ENCODE measurements at regions not wholly inside any gene's neighbourhood (a gene's known extent, or its start where the extent isn't known, plus 50 kb on each side); places are given as distances from the start of the nearest gene placed in this dataset.

DNA sequence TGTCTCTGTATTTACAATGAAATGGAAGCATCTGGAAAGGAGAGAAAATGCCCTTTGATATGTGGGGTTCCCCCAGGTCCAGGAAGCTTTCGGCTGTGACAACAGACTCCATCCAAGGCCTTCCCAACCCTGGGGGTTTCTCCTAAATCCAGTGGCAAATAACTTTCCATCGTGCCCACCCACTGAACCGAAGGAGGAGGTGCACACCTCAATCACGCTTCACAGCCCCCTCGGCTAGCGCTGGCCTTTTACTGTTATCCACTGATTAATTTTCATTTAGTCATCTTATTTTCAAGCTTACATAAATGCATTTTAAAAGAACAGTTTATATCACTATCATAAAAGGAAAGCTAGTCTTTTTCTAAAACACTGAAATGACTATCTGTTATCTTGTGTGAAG lies 286.8 kb upstream of the ZMIZ1 start:
- no peak for ATAC-seq (ENCODE audit: low read depth)
- Histone ChIP-seq H3K4me3 (ENCODE audit: control extremely low read depth in 1 of 5, extremely low read depth in 1 of 5, insufficient read depth in 1 of 5, low read depth in 2 of 5, low read length in 4 of 5) (no peak overlapping the region), H2AFZ (ENCODE audit: insufficient read depth, low read depth, low read length, poor library complexity, severe bottlenecking) (no peak overlapping the region), H3K9me3 (ENCODE audit: control extremely low read depth in 1 of 3, control insufficient read depth in 2 of 3, insufficient read depth in 1 of 3, low read length in 2 of 3) (peaks cover 0 to 11% (median 0%) of the 10 kb centered on the region in 3 donors), H3K4me1 (ENCODE audit: control insufficient read depth in 2 of 2, insufficient read depth in 2 of 2, low read length in 2 of 2) (no peaks in the 10 kb centered on the region), H3K27ac (ENCODE audit: low read length in 2 of 2) (no peak overlapping the region), H4K20me1 (ENCODE audit: control insufficient read depth, insufficient read depth, low read length, poor library complexity, severe bottlenecking) (no peaks in the 10 kb centered on the region), H3K36me3 (replicated peaks in 1 of 2; ENCODE audit: control extremely low read depth in 1 of 2, control insufficient read depth in 1 of 2, extremely low read depth in 1 of 2, insufficient read depth in 2 of 2, low read length in 1 of 2) (no peaks in the 10 kb centered on the region), H3K79me2 (ENCODE audit: control insufficient read depth, insufficient read depth, low read length) (no peaks in the 10 kb centered on the region), H3K27me3 (replicated peaks in 1 of 4; ENCODE audit: control extremely low read depth in 1 of 4, control insufficient read depth in 3 of 4, insufficient read depth in 4 of 4, low read length in 3 of 4) (peaks cover 0 to 5% (median 0%) of the 10 kb centered on the region in 4 experiments), H3K9ac (ENCODE audit: low read length) (no peak overlapping the region), H3K4me2 (replicated peaks; ENCODE audit: low read depth, low read length, poor library complexity, severe bottlenecking) (no peak overlapping the region)
- no peaks in the 10 kb centered on the region for H3K4me1 Mint-ChIP-seq
- no peaks in the 10 kb centered on the region for H3K9me3 Mint-ChIP-seq (ENCODE audit: insufficient read depth)
- intact Hi-C loops (cut with micrococcal nuclease): no loop called here
- H3K27me3 Mint-ChIP-seq: peaks cover 8% of the 10 kb centered on the region
- DNase-seq: no peak
- POLR2A ChIA-PET: no interaction called here
- TF ChIP-seq, protein P1, sequence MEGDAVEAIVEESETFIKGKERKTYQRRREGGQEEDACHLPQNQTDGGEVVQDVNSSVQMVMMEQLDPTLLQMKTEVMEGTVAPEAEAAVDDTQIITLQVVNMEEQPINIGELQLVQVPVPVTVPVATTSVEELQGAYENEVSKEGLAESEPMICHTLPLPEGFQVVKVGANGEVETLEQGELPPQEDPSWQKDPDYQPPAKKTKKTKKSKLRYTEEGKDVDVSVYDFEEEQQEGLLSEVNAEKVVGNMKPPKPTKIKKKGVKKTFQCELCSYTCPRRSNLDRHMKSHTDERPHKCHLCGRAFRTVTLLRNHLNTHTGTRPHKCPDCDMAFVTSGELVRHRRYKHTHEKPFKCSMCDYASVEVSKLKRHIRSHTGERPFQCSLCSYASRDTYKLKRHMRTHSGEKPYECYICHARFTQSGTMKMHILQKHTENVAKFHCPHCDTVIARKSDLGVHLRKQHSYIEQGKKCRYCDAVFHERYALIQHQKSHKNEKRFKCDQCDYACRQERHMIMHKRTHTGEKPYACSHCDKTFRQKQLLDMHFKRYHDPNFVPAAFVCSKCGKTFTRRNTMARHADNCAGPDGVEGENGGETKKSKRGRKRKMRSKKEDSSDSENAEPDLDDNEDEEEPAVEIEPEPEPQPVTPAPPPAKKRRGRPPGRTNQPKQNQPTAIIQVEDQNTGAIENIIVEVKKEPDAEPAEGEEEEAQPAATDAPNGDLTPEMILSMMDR (IDR thresholded peaks at IDR 0.05): no peak
- TF ChIP-seq EZH2 (IDR thresholded peaks at IDR 0.05; ENCODE audit: borderline replicate concordance, insufficient read depth, low read depth, low read length, poor library complexity, severe bottlenecking): no peak
- no peak overlapping the region for H3K4me3 Mint-ChIP-seq
- no peak overlapping the region for H3K27ac Mint-ChIP-seq
- CTCF ChIA-PET: no interaction called here
- 94% methylated on average over 3 of the region's 6 CpGs for WGBS (ENCODE audit: insufficient coverage)

DNA sequence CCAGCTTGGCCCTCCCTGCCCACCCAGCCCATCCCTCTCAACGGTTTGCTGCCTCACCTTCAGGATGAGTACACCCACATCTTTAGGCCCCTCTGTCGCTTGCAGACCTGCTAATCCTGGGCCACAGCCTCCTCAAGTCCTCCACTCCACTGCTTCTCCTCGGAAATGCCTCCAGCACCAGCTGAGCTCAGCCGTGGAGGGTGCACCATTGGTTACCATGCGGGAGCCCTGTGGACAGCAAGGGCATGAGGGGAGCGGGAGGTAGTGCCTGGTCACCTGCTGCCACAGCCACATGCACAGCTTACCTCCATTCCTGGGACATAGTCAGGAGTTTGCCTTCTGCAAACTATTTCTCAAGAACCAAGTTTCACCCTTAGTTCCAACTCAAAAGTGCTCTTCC lies 286.3 kb upstream of the ZMIZ1 start:
- Histone ChIP-seq H3K9me3 (ENCODE audit: control extremely low read depth in 1 of 3, control insufficient read depth in 2 of 3, insufficient read depth in 1 of 3, low read length in 2 of 3) (peaks cover 0 to 11% (median 0%) of the 10 kb centered on the region in 3 donors), H3K4me2 (replicated peaks; ENCODE audit: low read depth, low read length, poor library complexity, severe bottlenecking) (no peak overlapping the region), H4K20me1 (ENCODE audit: control insufficient read depth, insufficient read depth, low read length, poor library complexity, severe bottlenecking) (no peaks in the 10 kb centered on the region), H3K9ac (ENCODE audit: low read length) (no peak overlapping the region), H3K79me2 (ENCODE audit: control insufficient read depth, insufficient read depth, low read length) (no peaks in the 10 kb centered on the region), H3K27ac (ENCODE audit: low read length in 2 of 2) (no peak overlapping the region), H3K4me3 (ENCODE audit: control extremely low read depth in 1 of 5, extremely low read depth in 1 of 5, insufficient read depth in 1 of 5, low read depth in 2 of 5, low read length in 4 of 5) (no peak overlapping the region), H3K36me3 (replicated peaks in 1 of 2; ENCODE audit: control extremely low read depth in 1 of 2, control insufficient read depth in 1 of 2, extremely low read depth in 1 of 2, insufficient read depth in 2 of 2, low read length in 1 of 2) (no peaks in the 10 kb centered on the region), H3K4me1 (ENCODE audit: control insufficient read depth in 2 of 2, insufficient read depth in 2 of 2, low read length in 2 of 2) (no peaks in the 10 kb centered on the region), H3K27me3 (replicated peaks in 1 of 4; ENCODE audit: control extremely low read depth in 1 of 4, control insufficient read depth in 3 of 4, insufficient read depth in 4 of 4, low read length in 3 of 4) (peaks cover 0 to 5% (median 0%) of the 10 kb centered on the region in 4 experiments), H2AFZ (ENCODE audit: insufficient read depth, low read depth, low read length, poor library complexity, severe bottlenecking) (no peak overlapping the region)
- ATAC-seq (ENCODE audit: low read depth): no peak
- POLR2A ChIA-PET: no interaction called here
- Mint-ChIP-seq H3K27me3 (peaks cover 8% of the 10 kb centered on the region), H3K4me1 (no peaks in the 10 kb centered on the region), H3K27ac (no peak overlapping the region), H3K9me3 (ENCODE audit: insufficient read depth) (no peaks in the 10 kb centered on the region), H3K4me3 (no peak overlapping the region)
- DNase-seq: no peak
- intact Hi-C loops (cut with micrococcal nuclease): no loop called here
- CTCF ChIA-PET: no interaction called here
- TF ChIP-seq EZH2 (IDR thresholded peaks at IDR 0.05; ENCODE audit: borderline replicate concordance, insufficient read depth, low read depth, low read length, poor library complexity, severe bottlenecking): no peak
- TF ChIP-seq, protein P1 (IDR thresholded peaks at IDR 0.05): no peak
- 90% methylated on average over 6 of the region's 6 CpGs for WGBS (ENCODE audit: insufficient coverage)
